GM13976 (cell line): ENCODE measurements at regions not wholly inside any gene's neighbourhood (a gene's known extent, or its start where the extent isn't known, plus 50 kb on each side); places are given as distances from the start of the nearest gene placed in this dataset.
"Not testable (repeated sequence)": the region's sequence is repeated elsewhere in the genome, so short reads cannot be mapped to it uniquely, and the experiment has no call there.

ENCODE experiments used
- DNase-seq: peaks from one replicate; pipeline ENCODE4 v3.0.0; 2012; ENCODE audit warnings: low spot score
- in situ Hi-C: fragments of 300-500 bp; cut with MboI; formaldehyde crosslinking; loops from one replicate; pipeline ENCODE4 v1.12.0; 2022; ENCODE audit warnings: low sequenced_read_pairs, mixed read lengths, inconsistent platforms; ENCODE audit not compliant: unreplicated experiment
- TF ChIP-seq, protein P1 (sequence below): IDR thresholded peaks from 2 replicates; pipeline ENCODE4 v1.5.1; 2012; ENCODE audit warnings: borderline replicate concordance, mild to moderate bottlenecking; ENCODE audit not compliant: insufficient read depth; ENCODE audit errors: extremely low read depth, missing control alignments, control extremely low read depth

DNA sequence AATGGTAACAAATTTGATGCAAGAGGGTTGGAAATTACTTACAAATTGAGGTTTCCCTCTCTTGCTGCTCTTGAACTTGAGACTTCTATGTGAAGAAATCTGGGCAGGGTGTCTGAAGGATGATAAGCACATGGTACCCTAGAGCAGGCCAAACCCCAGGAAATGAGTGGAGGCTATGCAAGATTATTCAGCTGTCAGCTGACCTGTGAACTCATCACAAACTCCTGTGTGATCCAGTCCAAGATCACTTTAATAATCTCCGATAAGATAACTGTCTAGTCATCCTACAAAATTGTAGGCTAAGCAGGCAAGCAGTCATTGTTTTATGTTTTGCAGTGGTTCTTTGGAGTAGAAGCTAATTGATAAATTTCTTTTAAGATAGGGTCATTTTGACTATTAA is 213.1 kb downstream of the BTBD3 start:
- TF ChIP-seq, protein P1, sequence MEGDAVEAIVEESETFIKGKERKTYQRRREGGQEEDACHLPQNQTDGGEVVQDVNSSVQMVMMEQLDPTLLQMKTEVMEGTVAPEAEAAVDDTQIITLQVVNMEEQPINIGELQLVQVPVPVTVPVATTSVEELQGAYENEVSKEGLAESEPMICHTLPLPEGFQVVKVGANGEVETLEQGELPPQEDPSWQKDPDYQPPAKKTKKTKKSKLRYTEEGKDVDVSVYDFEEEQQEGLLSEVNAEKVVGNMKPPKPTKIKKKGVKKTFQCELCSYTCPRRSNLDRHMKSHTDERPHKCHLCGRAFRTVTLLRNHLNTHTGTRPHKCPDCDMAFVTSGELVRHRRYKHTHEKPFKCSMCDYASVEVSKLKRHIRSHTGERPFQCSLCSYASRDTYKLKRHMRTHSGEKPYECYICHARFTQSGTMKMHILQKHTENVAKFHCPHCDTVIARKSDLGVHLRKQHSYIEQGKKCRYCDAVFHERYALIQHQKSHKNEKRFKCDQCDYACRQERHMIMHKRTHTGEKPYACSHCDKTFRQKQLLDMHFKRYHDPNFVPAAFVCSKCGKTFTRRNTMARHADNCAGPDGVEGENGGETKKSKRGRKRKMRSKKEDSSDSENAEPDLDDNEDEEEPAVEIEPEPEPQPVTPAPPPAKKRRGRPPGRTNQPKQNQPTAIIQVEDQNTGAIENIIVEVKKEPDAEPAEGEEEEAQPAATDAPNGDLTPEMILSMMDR: no peak

DNA sequence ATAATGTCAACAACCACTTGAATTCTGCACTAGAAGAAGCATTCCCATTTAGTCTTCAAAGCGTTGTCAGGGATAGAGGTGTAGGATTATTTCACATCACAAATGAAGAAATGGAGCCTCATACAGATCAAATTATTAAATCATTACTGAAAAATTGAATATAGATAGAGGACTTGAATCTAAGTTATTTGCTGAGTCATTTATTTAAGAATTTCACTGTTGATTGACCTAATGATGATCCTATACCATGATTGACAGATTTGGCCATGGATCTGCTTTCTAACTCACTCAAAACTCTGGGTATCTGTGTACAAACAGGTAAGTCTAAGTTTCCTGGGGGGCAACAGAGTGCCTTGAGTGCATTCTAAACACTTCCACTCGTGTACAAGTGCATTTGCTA is 215.9 kb downstream of the BTBD3 start:
- TF ChIP-seq, protein P1: no peak
- no peak for DNase-seq
- in situ Hi-C loops: no loop called here

More for the DNA sequence above, 213.1 kb downstream of the BTBD3 start:
- in situ Hi-C loops: no loop called here
- no peak for DNase-seq

DNA sequence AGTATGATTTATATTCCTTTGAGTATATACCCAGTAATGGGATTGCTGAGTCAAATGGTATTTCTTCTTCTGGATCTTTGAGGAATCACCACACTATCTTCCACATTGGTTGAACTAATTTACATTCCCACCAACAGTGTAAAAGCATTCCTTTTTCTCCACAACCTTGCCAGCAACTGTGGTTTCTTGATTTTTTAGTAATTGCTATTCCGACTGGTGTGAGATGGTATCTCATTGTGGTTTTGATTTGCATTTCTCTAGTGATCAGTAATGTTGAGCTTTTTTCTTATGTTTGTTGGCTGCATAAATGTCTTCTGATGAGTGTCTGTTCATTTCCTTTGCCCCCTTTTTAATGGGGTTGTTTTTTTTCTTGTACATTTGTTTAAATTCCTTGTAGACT is 228.3 kb downstream of the BTBD3 start:
- DNase-seq, in situ Hi-C loops: not testable (repeated sequence)

DNA sequence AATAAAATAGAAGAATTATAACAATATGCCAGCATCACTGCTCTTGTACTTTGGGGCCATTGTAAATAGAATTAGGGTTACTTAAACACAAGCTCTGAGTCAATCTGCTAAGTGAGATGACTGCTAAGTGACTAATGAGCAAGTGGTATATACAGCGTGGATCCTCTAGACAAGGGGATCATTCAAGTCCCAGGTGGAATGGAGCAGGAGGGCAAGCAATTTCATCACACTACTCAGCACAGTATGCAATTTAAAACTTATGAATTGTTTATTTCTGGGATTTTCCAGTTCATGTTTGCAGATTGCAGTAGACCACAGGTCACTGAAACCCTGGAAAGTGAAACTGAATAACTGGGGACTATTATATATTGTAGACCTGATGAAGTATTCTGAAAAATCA is 235.3 kb downstream of the BTBD3 start:
- TF ChIP-seq, protein P1: no peak
- in situ Hi-C loops: no loop called here

DNA sequence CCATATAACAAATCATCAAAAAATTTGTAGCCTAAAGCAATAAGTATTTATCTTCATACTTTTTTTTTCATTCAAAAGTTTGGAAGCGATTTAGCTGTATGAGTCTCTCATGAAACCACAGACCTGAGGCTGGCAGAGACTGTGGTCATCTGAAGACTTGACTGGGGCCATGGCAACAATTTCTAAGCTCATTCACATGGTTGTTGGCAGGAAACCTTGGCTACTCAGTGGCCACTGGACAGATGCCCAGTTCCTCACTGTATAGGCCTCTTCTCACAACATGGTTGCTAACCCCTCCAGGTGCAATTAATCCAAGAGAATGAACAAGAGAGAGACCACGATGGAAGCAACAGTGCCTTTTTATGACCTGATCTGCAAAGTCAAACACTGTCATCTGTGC is 235.9 kb downstream of the BTBD3 start:
- no peak for DNase-seq
- TF ChIP-seq, protein P1: no peak
- in situ Hi-C loops: no loop called here

More for the DNA sequence above, 235.3 kb downstream of the BTBD3 start:
- DNase-seq: no peak

DNA sequence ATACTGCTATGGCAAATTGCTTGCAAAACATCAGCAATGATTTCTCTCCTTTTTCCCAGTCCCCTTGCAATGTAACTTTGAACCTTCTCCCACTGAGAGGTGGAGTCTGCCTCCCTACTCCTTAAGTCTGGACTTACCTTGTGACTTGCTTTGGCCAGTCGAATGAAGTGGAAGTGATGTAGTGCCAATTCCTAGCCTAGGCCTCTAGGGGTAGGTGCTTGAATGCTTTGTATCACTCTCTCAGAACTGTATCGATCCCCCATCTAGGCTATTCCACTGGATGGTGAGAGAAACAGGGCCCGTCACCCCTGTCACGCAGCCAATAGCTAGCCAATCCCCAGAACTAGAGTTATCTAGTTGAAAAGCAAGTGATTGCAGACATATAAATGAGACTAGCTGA is 238.6 kb downstream of the BTBD3 start:
- no peak for DNase-seq
- TF ChIP-seq, protein P1: no peak
- in situ Hi-C loops: no loop called here

DNA sequence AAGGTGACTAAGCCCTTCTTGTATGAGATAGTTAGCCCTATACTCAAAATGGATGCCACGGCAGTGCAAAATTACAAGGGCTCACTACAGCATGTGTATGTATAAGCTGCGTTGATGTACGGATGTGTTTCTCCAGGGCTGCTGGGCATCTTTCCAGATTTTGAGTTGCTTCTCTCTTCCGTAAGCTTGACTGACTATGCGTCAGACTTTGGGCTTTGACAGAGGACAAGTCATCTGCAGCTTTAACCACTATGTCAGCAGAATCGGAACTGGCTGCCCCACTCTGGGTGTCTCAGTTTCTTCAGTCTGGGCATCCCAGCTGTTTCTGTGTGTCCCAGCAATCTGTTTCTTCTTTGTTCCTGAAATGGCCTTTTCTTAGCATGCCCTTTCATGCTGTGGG is 241.6 kb downstream of the BTBD3 start:
- in situ Hi-C loops: no loop called here
- TF ChIP-seq, protein P1: no peak
- no peak for DNase-seq
